Nephron progenitor cell (in vitro differentiated cells): ENCODE measurements at regions not wholly inside any gene's neighbourhood (a gene's known extent, or its start where the extent isn't known, plus 50 kb on each side); places are given as distances from the start of the nearest gene placed in this dataset.

Experiments used
- DNase-seq: peaks from one replicate; pipeline ENCODE4 v3.0.0; 2021
- H3K27ac Mint-ChIP-seq: 2 replicates; pipeline ENCODE4 v1.8.0; 2021; ENCODE audit warnings: mild to moderate bottlenecking, moderate library complexity, mixed read lengths
- H3K27me3 Mint-ChIP-seq: 2 replicates; pipeline ENCODE4 v1.8.0; 2021; ENCODE audit warnings: mild to moderate bottlenecking, low read depth, mixed read lengths; ENCODE audit not compliant: poor library complexity
- H3K36me3 Mint-ChIP-seq: 2 replicates; pipeline ENCODE4 v1.8.0; 2021; ENCODE audit warnings: low read depth, mixed read lengths
- H3K4me1 Mint-ChIP-seq: 2 replicates; pipeline ENCODE4 v1.8.0; 2021; ENCODE audit warnings: mixed read lengths
- H3K4me3 Mint-ChIP-seq: 2 replicates; pipeline ENCODE4 v1.8.0; 2021; ENCODE audit warnings: mild to moderate bottlenecking, moderate library complexity, mixed read lengths
- H3K9me3 Mint-ChIP-seq: 2 replicates; pipeline ENCODE4 v1.8.0; 2021; ENCODE audit warnings: mild to moderate bottlenecking, moderate library complexity, mixed read lengths
- TF ChIP-seq, protein P1 (sequence below): fragments of 200-600 bp; sonication (generic); IDR thresholded peaks from 2 replicates; pipeline ENCODE4 v1.5.0; 2021; ENCODE audit warnings: antibody characterized with exemption

DNA sequence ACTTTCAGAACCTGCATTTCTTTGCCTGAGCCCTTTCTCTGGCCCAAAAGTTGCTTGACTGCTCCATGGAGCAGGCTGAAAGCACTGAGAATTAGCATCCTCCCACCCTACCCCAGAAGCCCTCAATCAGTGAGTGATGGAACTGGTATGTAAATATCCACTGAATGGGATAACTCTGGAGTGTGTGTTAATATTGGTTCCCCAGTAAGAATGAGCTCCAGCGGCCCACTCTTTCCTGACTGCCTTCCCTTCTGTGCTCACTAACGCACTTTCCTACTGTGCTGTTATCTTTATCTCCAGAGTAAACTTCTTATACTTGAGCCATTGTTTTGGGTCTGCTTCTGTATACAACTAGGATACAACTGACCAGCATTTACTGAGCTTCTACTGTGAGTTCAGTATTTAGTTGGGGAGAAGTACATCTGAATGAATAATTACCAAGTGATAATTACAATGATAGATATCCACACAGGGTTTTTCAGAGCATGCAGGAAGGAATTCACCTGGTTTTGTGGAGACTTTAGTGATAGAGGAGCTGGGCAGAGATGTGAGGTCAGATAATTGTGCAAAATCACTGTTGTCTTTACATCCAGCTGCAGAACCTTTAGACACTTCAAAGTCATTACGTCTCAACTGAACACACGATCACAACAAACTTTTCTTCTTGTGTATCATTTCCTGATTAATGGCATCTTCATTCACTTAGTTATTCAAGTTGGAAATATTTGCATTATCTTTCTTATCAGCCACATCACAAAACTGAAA is 149.2 kb upstream of the BTG1 start:
- no peaks in the 10 kb centered on the region for H3K9me3 Mint-ChIP-seq
- peaks cover 16% of the 10 kb centered on the region for H3K4me1 Mint-ChIP-seq
- H3K27ac Mint-ChIP-seq, result no peak overlapping the region
- H3K4me3 Mint-ChIP-seq, result no peak overlapping the region
- H3K27me3 Mint-ChIP-seq, result peaks cover 3% of the 10 kb centered on the region
- DNase-seq, result no peak
- no peaks in the 10 kb centered on the region for H3K36me3 Mint-ChIP-seq
- TF ChIP-seq, protein P1, sequence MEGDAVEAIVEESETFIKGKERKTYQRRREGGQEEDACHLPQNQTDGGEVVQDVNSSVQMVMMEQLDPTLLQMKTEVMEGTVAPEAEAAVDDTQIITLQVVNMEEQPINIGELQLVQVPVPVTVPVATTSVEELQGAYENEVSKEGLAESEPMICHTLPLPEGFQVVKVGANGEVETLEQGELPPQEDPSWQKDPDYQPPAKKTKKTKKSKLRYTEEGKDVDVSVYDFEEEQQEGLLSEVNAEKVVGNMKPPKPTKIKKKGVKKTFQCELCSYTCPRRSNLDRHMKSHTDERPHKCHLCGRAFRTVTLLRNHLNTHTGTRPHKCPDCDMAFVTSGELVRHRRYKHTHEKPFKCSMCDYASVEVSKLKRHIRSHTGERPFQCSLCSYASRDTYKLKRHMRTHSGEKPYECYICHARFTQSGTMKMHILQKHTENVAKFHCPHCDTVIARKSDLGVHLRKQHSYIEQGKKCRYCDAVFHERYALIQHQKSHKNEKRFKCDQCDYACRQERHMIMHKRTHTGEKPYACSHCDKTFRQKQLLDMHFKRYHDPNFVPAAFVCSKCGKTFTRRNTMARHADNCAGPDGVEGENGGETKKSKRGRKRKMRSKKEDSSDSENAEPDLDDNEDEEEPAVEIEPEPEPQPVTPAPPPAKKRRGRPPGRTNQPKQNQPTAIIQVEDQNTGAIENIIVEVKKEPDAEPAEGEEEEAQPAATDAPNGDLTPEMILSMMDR, result no peak

DNA sequence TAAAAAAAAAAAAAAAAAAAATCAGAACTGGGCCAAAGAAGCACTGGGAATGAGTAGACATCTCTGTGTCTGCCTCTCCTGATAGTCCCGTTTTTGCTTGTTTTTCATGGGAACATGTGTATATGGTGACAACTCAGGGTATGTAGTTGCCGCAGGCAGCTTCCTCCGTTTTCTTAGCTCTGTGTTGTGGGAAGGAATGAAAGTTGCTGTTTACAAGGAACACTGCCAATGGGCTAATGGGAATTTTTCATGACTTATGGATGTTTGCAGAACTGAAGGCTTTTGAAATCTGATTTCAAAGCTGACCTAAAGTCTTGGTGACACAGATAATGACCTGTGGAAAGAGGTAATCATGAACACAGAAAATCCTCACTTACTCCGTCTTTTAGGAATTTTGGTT is 146.4 kb upstream of the BTG1 start:
- no peaks in the 10 kb centered on the region for H3K36me3 Mint-ChIP-seq
- TF ChIP-seq, protein P1, result no peak
- H3K27ac Mint-ChIP-seq, result peak overlapping the region; percentile 64
- DNase-seq, result no peak
- H3K9me3 Mint-ChIP-seq, result no peaks in the 10 kb centered on the region
- H3K4me3 Mint-ChIP-seq, result no peak overlapping the region
- H3K27me3 Mint-ChIP-seq, result peaks cover 3% of the 10 kb centered on the region
- H3K4me1 Mint-ChIP-seq, result peaks cover 16% of the 10 kb centered on the region

- Mint-ChIP-seq H3K4me3 (no peak overlapping the region), H3K9me3 (no peaks in the 10 kb centered on the region), H3K27ac (no peak overlapping the region), H3K27me3 (peaks cover 3% of the 10 kb centered on the region), H3K36me3 (no peaks in the 10 kb centered on the region), H3K4me1 (peaks cover 16% of the 10 kb centered on the region)
- TF ChIP-seq, protein P1, result no peak
- DNase-seq, result no peak
These were observed 145.2 kb upstream of the BTG1 start for GRCh38 chr12:92290886-92291285.

DNA sequence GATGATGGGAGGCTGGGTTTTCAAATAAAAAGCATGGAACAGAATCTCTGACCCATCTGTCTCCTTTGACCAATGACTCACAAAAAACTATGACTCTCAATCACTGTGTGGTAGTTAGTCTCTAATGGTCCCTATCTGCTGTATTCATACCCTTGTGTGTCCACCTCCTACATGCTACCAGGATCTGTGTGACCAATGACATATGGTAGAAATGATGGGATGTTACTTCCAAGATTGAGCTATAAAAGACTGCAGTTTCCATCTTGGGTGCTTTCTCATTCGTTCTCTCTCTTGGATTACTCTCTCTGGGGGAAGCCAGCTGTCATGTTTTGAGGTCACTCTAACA is 144.7 kb upstream of the BTG1 start:
- Mint-ChIP-seq H3K36me3 (no peaks in the 10 kb centered on the region), H3K9me3 (no peaks in the 10 kb centered on the region), H3K27me3 (peaks cover 3% of the 10 kb centered on the region), H3K27ac (no peak overlapping the region), H3K4me1 (peaks cover 16% of the 10 kb centered on the region), H3K4me3 (no peak overlapping the region)
- TF ChIP-seq, protein P1, result no peak
- no peak for DNase-seq

DNA sequence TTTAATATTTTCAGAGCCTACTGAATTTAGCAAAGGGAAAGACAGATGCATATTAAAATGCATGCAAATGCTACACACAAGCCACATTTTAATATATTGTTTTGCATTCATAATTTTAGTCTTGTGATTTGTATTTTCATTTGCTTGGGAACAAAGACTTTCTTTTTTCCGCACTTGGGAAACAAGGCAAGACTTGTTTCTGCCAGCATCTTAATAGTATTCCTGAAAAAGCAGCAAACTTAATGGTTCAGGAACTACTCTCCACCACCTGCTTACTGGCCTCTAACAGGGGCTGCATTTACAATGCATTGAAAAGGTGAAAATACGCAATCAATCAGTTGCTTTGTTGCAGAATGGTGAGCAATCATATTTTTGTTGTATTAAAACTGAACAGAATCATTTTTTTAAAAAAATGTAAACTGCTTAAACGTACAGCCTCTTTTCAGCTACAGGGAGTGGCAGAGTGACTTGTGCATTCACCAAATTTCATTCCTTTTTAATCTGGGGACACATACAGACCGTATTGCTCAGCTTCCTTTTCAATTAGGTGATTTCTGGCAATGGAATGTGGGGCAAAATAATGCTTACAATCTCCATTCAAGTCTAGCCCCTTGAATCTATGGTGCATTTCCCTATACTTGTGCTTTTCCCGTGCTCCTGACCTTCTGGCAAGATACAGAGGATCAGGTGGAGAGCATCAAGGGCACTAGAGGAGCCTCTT is 144.1 kb upstream of the BTG1 start:
- H3K9me3 Mint-ChIP-seq, result no peaks in the 10 kb centered on the region
- no peak overlapping the region for H3K27ac Mint-ChIP-seq
- DNase-seq, result no peak
- peaks cover 16% of the 10 kb centered on the region for H3K4me1 Mint-ChIP-seq
- H3K27me3 Mint-ChIP-seq, result peaks cover 3% of the 10 kb centered on the region
- H3K36me3 Mint-ChIP-seq, result no peaks in the 10 kb centered on the region
- TF ChIP-seq, protein P1, result no peak
- H3K4me3 Mint-ChIP-seq, result no peak overlapping the region
